Breast epithelium (tissue), 4 donors: ENCODE measurements at regions not wholly inside any gene's neighbourhood (a gene's known extent, or its start where the extent isn't known, plus 50 kb on each side); places are given as distances from the start of the nearest gene placed in this dataset.

Experiments used
- DNase-seq, 2 donors: peaks; one replicate each; pipeline ENCODE4 v3.0.0-alpha.2; 2019; ENCODE audit warnings: low spot score in 2 of 2
- H3K27ac ChIP-seq, 2 donors: fragments of 200-600 bp; sonication (generic) in 1 of 2; one replicate each; pipeline ENCODE4 v1.5.1; 2016 to 2019; ENCODE audit warnings: mild to moderate bottlenecking in 1 of 2
- H3K27me3 ChIP-seq, 2 donors: fragments of 200-600 bp; sonication (generic) in 1 of 2; one replicate each; pipeline versions ENCODE4 v1.5.1 to v1.6.0; 2017 to 2019; ENCODE audit warnings: control low read depth in 1 of 2, mild to moderate bottlenecking in 1 of 2
- H3K36me3 ChIP-seq: fragments of 200-600 bp; one replicate; pipeline ENCODE4 v1.5.1; 2019
- H3K4me1 ChIP-seq, 2 donors: fragments of 200-600 bp; sonication (generic); one replicate each; pipeline ENCODE4 v1.5.1; 2016 to 2019; ENCODE audit warnings: control low read depth in 1 of 2
- H3K4me3 ChIP-seq, 3 donors: fragments of 200-600 bp; sonication (generic); 1 replicate in 2 of 3; 2 replicates in 1 of 3; pipeline ENCODE4 v1.5.1; 2016 to 2019; ENCODE audit warnings: mild to moderate bottlenecking in 3 of 3, moderate library complexity in 2 of 3
- H3K9me3 ChIP-seq, 2 donors: fragments of 200-600 bp; sonication (generic) in 1 of 2; one replicate each; pipeline ENCODE4 v1.5.1; 2016 to 2019; ENCODE audit warnings: control low read depth in 1 of 2
- CTCF ChIP-seq, 3 donors: fragments of 450-650 bp; IDR thresholded peaks; one replicate each; pipeline ENCODE4 v1.5.1; 2016 to 2017; ENCODE audit warnings: antibody characterized with exemption in 3 of 3, mild to moderate bottlenecking in 3 of 3, moderate library complexity in 3 of 3
- POLR2A ChIP-seq: fragments of 450-650 bp; IDR thresholded peaks from one replicate; pipeline ENCODE4 v1.6.1; 2016; ENCODE audit warnings: antibody characterized with exemption, mild to moderate bottlenecking, moderate library complexity
- POLR2AphosphoS5 ChIP-seq, 3 donors: sonication (generic); formaldehyde crosslinking; IDR thresholded peaks; one replicate each; pipeline ENCODE4 v1.6.1; 2017; ENCODE audit warnings: antibody characterized with exemption in 3 of 3
- intact Hi-C: fragments of 100-400 bp; cut with DNase I; formaldehyde crosslinking; loops from one replicate; pipeline ENCODE4 v1.15.1; 2023; ENCODE audit warnings: low total_unique reads

- no peak for TF ChIP-seq CTCF (IDR thresholded peaks at IDR 0.05)
- TF ChIP-seq POLR2A = no peak
- TF ChIP-seq POLR2AphosphoS5 (IDR thresholded peaks at IDR 0.05) = no peak
- intact Hi-C loops = no loop called here
Observed at GRCh38 chr5:152290181-152290580, 114.9 kb downstream of the NMUR2 start.

GRCh38 chr5:152288917-152289595, 116.0 kb downstream of the NMUR2 start:
- TF ChIP-seq POLR2AphosphoS5 (IDR thresholded peaks at IDR 0.05) (no peak), CTCF (IDR thresholded peaks at IDR 0.05) (no peak), POLR2A (no peak)

More at GRCh38 chr5:152290181-152290580, 114.9 kb downstream of the NMUR2 start:
- Histone ChIP-seq H3K4me3 (no peak overlapping the region), H3K4me1 (no peaks in the 10 kb centered on the region), H3K9me3 (no peaks in the 10 kb centered on the region), H3K27me3 (no peaks in the 10 kb centered on the region), H3K36me3 (no peaks in the 10 kb centered on the region), H3K27ac (peak overlapping the region in 1 of 2 donors; percentile 58)
- DNase-seq = no peak

DNA sequence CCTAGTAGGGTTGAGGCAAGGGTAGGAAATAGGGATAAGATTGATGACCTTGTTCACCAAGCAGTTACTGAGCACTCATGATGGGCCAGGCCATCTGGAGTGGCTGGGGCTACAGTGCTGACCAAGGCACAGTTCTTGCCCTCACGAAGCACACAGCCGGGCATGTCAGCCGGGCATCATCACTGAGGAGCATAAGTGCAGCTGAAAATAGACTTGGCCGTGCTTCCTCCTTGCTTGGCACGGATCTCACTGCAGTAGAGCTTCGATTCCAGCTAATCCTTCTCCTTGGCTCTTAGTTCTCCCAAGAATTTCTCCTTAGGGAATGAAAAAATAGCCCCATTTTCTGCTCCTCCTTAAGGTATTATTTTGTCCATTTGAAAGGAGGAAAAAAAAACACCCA, 116.6 kb downstream of the NMUR2 start:
- Histone ChIP-seq H3K9me3 (no peaks in the 10 kb centered on the region), H3K4me3 (no peak overlapping the region), H3K27ac (peak overlapping the region; percentile 9 to 83), H3K36me3 (no peaks in the 10 kb centered on the region), H3K4me1 (no peaks in the 10 kb centered on the region), H3K27me3 (no peaks in the 10 kb centered on the region)
- intact Hi-C loops = no loop called here
- DNase-seq = no peak
- TF ChIP-seq POLR2A (no peak), POLR2AphosphoS5 (IDR thresholded peaks at IDR 0.05) (no peak), CTCF (IDR thresholded peaks at IDR 0.05) (no peak)

More at GRCh38 chr5:152288917-152289595, 116.0 kb downstream of the NMUR2 start:
- intact Hi-C loops = no loop called here
- H3K9me3 ChIP-seq = no peaks in the 10 kb centered on the region
- H3K4me3 ChIP-seq = no peak overlapping the region
- H3K36me3 ChIP-seq = no peaks in the 10 kb centered on the region
- no peaks in the 10 kb centered on the region for H3K27me3 ChIP-seq
- H3K4me1 ChIP-seq = no peaks in the 10 kb centered on the region
- DNase-seq = no peak
- H3K27ac ChIP-seq = peak overlapping the region; percentile 9 to 83

- intact Hi-C loops = no loop called here
- DNase-seq = no peak
- TF ChIP-seq CTCF (IDR thresholded peaks at IDR 0.05) (no peak), POLR2AphosphoS5 (IDR thresholded peaks at IDR 0.05) (no peak), POLR2A (no peak)
- Histone ChIP-seq H3K9me3 (no peaks in the 10 kb centered on the region), H3K27ac (peak overlapping the region in 1 of 2 donors; percentile 40), H3K4me1 (no peaks in the 10 kb centered on the region), H3K4me3 (no peak overlapping the region), H3K27me3 (no peaks in the 10 kb centered on the region), H3K36me3 (no peaks in the 10 kb centered on the region)
Observed at GRCh38 chr5:152285764-152286163, 119.3 kb downstream of the NMUR2 start.

DNA sequence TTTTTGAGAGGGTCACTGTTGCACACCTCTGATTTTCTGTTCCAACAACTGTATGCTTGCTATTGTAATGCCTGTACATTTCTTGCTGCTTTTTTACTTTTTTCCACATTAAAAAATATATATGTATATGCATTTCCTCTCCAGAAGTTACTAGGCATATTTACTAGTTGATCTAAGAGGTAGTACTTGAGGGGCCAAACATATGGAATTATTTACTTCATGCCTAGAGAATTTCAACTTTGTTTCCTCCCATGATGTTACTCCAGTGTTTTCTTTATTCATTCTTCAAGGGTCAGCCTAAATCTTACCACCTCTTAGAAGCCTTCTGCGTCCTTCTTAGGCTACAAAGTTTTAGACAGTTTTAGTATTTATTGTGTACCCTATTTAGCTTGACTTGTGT, 122.7 kb downstream of the NMUR2 start:
- Histone ChIP-seq H3K36me3 (no peaks in the 10 kb centered on the region), H3K9me3 (no peaks in the 10 kb centered on the region), H3K4me1 (no peaks in the 10 kb centered on the region), H3K4me3 (no peak overlapping the region), H3K27me3 (no peaks in the 10 kb centered on the region), H3K27ac (no peak overlapping the region)
- TF ChIP-seq CTCF (IDR thresholded peaks at IDR 0.05) (no peak), POLR2AphosphoS5 (IDR thresholded peaks at IDR 0.05) (no peak), POLR2A (no peak)
- no peak for DNase-seq
- intact Hi-C loops = no loop called here
